CD4-positive, alpha-beta T cell treated with Interleukin-15 for 4 hours (primary cell): ENCODE measurements at regions not wholly inside any gene's neighbourhood (a gene's known extent, or its start where the extent isn't known, plus 50 kb on each side); places are given as distances from the start of the nearest gene placed in this dataset.
"Not testable (repeated sequence)": the region's sequence is repeated elsewhere in the genome, so short reads cannot be mapped to it uniquely, and the experiment has no call there.

ENCODE experiments used
- DNase-seq: peaks from one replicate; pipeline ENCODE4 v3.0.0-alpha.2; 2020; ENCODE audit warnings: low spot score

DNA sequence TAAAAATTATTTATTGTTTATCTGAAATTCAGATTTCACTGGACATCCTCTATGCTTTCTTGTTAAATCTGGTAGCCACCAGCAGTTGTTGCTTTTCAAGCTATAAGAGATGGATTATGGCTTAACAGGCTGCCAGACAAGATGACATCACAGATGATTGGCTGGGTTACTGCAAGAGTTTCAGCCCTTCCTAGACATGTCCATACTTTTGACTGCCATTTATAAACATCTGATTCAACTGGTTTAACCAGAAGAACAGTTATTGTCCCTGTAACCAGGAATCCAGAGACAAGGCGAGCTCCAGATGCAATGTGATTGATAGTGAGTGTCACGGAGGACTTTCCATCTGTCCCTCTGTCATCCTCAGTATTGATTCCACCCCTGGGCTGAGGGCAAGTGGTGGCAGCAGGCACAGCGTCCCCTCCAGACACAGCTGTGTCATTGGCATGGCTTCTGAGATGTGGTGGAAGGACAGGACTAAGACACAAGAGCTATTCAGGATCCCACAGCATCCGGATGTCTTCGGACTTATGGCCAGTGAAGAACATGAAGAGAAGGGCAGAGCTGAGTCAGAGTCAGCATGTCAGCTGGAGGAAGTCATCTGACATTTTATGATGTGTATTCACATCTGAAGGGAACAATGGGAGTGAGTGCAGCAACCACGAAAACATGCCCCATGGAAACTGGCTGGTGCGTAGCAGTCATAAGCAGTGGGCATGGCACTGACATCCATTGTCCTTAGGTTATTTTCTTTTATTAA is 284.5 kb upstream of the CDYL start:
- no peak for DNase-seq

DNA sequence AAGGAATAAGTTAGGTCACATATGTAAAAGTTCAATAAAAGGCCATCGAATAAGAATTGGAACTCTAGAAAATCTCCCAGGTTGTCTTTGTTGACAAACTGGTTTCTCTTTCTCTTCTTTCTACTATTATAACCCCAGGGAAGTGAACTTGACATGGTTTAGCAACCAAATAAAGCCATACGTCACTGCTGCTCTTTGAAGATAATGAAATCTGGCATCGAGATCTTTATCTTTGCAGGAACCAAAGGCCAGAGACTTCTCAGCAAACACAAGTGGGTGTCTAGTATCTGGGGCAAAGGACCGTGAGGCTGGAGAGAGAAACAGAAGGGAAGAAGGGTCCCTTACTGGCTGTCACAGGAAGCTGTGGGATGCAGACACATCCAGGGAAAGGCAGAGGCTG is 286.7 kb upstream of the CDYL start:
- DNase-seq = no peak

DNA sequence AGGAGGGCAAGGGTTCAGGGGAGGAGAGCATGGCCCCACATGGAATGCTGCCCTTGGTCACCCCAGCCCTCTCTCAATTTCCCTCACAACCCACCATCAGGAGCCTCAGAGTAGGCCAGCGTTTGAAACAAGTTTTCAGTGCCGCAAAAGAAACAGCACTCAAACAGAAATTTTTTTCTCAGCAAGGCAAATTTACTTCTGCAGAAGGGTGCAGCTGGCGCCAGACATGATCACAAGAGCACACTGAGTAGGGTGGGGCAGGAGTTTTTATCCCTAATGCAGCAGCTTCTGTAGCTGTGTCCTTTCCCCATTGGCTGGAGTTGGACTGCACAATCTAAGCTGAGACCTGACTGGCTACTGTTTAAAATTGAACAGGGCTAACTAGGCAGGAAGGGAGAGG is 287.8 kb upstream of the CDYL start:
- DNase-seq = no peak

DNA sequence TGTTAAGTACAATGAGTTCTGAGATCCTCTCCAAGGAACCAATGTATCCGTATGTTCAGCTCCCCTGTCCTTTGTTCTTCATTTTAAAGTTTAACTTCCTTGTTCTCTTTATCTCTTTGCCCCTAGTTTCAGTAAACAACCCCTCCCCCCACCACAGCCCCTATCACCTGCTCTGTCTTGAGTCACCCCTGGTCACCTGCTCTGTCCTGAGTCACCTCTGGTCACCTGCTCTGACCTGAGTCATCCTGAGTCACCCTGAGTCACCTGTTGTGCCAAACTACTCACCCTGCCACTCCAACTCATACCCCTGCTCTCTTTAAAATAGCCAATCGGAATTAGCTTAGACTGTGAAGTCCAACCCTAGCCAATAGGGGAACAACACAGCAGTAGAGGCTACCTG is 288.7 kb upstream of the CDYL start:
- DNase-seq = no peak

DNA sequence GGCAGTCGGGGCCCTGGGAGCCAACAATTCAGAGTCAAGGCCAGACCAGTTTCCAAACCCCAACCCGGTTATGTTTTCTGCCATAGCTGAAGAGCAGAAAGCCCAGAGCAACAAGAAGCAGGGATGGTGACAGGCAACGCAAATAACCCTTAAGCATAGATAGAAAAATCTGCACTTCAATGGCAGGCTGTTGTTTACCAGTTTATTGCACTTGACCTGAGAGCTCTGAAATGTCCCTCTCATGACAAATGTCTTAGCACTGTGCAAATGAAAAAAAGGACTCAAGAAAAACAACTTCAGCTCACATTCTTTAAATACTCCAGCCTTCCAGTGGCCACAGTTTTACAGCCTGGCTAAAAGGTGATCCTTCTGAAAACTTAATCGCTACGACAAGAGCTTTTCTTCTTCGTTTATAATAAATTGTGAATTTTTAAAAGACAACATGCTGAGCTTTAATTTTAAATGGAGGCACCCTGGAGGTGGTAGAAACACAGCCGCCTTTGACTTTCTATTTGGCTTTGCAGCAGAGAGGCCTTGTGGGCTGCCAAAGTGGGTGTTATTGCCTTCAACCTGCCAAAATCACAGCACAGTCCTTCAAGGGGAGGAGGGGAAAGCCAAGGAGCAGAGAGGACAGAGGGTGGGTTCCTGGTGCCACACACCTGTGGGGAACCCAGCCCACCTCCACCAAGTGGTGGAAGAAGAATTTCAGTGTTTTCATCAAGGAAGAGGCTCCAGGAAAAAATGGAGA is 289.5 kb upstream of the CDYL start:
- DNase-seq = no peak

DNA sequence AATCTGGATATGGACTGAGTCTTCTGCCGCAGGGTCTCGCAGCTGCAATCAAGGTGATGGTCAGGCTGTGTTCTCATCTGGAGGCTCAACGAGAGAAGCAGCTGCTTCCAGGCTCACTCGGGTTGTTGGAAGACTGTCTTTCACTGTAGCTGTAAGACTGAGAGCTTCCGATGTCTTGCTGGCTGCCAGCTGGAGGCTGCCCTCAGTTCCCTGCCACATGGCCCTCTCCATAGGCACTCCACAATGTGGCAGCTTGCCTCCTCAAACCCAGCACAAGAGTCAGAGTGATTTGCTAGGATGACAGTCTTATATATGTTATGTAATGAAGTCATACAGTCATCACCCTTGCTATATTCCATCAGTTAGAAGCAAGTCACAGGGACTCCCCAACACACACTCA is 290.5 kb upstream of the CDYL start:
- no peak for DNase-seq

DNA sequence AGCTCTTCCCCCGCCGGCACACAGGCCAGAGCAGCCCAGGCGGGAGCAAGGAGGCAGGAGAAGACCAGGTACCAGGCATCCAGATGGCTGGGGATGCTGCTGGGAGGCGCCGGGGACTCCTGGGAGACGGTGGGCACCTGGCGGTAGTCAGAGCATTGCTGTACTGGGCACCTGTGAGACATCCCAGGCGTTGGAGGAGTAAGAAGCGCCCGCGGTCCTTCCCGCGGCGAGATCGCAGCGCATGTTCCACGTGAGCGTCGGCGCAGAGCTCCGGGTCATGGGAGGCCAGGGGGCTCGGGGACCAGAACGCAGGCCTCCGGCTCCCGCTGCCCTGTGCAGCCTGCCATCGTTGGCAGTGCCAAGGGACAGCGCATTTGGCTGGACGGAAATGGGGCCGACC is 293.7 kb upstream of the CDYL start:
- no peak for DNase-seq

DNA sequence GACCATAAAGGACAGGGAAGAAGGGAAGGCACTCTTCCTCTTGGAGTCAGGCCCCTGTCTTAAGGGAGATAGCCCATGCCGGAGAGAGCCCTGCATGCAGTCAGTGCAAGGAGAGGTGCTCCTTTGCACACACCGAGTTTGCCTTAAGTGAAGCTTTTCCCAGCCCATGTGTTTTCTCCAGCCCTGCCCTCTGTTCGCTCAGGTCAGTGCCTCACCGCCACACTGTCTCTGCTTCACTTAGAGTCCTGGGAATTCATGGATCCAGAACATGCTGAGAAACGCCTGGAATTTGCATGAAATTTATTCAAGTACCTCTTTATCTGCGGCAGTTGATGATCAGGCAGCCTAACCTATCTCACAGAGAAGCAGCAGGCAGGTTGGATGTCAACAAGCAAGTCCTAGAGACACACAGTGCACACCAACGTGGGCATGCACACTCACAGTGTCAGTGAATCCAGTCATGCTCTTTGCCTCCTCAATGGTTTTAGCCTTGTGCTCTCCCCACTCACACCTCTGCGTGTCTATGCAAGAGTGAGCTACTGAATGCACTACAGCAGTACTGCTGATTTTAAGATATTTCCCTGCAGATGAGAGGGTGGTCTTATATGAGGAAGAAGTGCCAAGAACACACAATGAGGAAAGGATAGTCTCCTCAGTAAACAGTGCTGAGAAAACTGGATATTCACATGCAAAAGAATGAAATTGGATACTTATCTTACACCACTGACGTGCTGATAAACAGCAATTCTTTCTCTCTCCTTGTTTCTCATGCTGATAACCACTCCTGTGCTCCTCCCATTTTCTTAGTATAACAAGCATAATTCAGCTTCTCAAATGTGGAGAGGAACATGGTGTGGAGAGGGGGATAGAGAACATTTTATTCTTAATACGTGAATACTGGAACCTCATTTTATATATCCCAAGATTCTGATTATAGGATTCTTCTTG is 295.1 kb upstream of the CDYL start:
- no peak for DNase-seq

DNA sequence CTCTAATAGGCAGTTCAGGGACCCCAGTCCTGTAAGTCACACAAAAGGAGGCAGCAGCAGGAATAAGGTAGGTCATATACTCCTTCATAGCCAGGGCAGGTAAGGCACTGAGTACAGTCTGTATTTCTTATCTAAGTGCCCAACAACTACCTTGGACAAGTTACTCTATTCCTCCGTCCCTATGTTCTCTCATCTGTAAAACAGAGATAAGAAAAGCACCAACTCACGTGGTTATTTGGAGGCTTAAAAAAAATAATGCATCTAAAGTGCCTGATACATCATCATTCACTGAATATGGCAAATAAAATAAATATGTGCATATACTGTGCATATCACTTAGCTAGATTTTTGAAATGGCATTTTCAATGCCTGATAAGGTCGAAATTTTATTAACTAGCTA is 298.1 kb upstream of the CDYL start:
- DNase-seq = no peak

DNA sequence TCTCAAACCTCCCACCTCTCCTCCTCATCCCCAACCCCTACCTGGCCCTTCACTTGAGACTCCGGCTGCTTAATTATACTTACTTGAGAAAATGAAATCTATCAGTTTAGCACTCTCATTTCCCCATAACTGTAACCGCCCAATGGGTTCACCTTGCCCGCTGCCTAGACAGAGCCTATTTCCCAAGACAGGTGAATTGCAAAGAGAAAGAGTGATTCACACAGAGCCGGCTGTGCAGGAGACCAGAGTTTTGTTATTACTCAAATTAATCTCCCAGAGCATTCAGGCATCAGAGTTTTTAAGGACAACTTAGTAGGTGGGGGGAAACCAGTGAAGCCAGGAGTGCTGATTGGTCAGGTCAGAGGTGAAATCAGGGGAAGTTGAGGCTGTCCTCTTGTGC is 301.4 kb upstream of the CDYL start:
- DNase-seq = no peak

DNA sequence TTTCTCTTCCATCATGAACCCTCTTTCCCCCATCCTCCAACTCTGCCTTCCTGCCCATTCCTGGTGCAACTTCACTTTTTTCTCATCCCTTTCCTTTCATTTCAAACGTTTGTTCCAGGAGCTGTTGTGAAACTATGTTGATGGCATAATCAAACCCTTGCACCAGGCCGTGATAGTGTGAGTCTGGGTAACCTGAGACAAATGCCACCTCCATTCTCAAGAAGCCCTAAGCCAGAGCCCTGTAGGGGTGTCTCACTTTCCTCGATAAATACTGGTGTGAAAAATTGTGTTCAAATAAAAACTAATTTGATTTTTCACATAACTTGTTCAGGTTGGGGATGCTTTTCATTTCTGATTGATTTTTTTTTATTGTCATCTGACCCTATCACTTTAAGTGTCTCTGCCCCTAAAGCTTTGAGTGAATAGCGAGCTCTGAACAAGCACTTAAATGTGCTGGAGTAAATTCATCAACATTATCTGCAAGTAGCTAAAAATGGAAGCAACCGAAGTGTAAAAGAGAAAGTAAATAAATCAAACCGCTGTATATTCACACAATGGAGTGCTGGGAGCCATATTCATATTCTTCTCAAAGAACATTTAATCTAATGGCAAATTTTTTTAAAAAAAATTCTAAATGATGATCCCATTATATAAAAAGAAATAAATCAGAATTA is 303.1 kb upstream of the CDYL start:
- no peak for DNase-seq

DNA sequence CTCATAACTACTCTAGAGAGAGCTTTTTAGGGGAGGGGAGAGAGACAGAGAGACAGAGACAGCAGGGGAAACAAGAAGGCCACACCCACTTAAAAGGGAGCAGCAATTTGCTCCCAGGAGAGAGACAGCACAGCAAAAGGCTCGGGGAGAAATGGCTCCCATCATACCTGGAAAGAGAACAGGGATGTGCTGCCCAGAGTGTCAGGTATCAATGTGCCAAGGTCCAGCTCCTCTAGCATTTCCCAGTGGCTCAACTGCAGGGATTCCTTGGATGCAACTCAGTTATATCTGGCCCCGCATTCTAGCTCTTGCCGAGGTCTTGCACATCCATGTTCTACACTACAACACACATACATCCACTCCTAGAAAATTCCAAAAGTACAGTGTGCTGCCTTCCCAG is 304.0 kb upstream of the CDYL start:
- DNase-seq = no peak

DNA sequence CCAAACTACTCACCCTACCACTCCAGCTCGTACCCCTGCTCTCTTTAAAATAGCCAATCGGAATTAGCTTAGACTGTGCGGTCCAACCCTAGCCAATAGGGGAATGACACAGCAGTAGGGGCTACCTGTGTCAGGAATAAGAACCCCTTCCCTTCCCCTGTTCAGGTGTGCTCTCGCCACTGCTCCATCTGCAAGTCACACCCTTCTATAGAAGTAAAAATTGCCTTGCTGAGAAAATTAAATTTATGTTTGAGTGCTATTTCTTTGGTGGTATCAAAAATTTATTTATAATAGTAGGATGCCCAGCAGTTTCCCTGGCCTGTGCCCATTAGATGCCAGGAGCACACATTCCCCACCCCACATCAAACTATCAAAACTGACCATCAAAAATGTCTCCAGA is 304.7 kb upstream of the CDYL start:
- DNase-seq = not testable (repeated sequence)

DNA sequence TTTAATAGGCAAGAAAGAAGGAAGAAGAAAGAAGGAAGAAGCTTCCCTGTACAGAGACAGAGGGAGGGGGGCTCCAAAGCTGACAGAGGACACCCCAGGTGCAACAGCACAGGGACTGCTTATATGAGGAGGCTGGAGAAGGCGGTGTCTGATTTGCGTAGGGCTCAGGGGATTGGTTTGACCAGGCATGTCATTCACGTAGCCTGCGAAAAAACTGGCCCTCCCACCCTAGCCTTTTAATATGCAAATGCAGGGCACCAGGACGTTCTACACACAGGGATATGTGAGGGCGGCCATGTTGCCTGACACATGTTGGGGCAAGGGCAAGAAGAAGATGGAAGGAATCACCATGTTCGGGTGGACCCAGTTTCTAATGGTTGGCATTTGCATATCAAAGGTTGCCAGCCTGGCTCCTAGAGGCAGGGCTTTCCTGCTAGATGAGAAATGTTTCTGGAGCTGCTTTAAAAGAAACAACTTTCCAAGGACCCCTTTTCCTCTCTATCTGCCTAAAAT is 305.4 kb upstream of the CDYL start:
- DNase-seq = no peak

DNA sequence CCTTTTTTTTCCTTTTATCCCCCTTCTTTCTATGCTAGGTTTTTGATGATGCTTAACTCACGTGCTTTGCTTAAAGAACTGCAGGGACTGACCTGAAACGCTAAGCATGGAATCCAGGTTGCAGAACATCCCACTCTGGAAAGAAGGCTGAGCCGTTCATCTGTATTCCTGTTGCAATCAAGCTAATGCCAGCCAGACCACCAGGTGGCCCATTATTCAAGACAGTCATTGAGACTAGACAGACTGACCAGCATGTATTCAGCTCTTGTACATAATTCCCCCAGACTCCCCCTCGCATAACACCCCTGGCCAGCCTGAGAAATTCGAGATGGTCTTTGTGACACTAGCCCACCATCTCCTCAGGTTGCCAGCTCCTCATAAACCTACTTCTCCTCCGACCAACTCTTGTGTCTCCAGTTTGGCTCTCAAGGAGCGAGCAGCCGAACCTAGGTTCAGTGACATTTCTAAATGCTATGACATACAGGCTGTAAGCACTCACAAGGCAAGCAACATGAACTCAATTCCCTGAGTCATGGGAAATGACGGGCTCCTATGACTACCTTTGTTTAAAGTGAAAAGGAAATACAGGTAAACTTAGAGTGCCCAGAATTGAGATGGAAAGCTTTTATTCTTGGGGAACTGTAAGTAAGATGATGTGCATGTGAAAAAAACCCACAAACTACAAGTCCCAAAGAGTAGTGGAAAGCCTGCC is 309.3 kb upstream of the CDYL start:
- DNase-seq = no peak

DNA sequence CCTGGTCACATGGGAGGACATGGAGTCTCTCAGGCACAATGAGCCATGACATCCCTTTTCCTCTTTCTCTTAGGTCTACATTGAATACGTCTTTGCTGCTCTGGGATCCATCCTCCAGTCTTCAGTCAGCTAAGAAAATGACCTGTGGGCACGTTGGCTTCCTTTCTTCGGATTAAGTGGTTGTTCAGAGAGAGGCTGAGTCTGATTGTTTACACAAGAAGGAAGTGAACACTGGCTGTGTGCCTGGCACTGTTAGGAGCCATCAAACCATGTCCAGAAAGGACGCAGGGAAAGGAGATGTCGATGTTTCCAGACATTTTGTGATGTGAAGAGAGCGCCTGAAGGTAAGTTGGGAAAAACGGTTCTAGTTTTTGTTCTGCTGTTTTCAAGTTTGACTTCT is 309.9 kb upstream of the CDYL start:
- DNase-seq = no peak

DNA sequence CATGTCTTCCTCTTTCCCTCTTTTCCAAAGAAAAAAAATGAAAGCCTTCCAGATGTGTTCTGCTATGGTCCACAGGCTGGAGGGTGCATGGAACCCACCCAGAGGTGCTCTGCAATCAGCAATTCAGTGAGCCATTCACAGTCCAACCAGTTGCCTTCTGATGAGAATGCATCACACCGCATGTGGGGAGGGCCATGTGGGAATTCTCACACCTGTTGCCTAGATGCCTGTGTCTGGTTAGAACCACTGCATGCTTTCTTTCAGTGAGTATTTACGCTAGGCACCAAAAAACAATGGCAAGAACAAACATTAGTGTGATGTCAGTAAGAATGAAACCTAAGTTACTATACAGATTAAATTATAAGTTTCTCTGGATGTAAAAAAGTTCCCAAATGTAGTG is 311.6 kb upstream of the CDYL start:
- DNase-seq = no peak

DNA sequence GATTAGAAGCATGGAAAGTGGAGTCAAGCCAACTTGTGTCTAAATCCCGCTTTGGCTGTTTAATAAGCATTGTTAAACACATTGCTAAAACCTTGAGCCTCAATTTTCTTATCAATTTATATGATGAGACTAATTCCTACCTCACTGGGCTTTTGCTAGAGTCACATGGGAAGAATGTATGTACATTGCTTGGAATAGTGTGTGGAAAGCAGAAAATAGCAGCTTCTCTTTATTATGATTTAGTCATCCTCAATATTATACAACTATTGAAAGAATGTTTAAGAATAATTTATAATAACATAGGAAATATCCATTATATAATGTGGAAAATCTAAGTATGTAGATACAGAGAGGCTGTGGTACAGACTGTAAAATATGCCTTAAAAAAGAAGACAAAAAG is 313.0 kb upstream of the CDYL start:
- no peak for DNase-seq

DNA sequence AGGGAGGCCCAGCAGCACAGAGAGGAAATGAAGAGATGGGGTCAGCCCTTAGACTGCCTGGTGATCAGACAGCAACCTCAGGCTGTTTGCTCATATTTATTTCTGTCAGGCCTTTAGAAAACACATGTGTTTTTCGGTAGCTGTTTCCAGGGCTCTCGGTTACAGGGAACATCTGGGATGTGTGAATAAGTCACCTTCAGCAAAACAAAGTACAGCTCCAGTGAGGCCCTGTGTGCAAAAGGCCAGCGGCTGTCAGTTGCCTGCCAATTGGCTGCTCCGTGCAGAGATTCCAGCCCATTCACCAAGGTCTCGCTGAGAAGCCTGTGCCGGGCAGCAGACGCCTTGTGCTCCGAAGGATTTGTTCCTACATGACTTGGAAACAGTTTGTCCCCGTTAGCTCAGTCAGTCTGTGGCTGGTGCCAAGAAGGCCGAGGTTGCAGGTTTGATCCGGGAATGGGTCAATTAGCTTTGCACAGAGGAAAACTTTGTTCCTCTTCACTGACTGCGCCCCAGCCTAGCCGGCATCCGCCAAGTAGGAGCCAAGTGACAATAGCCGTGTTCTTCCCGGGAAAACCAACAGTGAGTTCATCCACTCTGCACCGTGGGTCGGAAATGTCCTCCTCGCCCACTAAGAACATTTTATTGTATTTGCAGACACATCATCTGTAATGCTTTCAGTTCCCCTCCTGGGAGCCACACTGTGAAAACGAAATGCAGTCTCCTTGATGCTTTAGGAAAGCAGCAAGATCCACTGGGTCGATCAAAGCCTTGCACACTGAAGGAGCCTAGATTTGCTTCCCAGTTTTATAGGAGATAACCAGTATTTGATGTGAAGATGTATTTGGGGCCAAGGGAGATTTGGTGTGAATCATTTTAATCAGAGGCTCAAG is 315.4 kb upstream of the CDYL start:
- DNase-seq = no peak

DNA sequence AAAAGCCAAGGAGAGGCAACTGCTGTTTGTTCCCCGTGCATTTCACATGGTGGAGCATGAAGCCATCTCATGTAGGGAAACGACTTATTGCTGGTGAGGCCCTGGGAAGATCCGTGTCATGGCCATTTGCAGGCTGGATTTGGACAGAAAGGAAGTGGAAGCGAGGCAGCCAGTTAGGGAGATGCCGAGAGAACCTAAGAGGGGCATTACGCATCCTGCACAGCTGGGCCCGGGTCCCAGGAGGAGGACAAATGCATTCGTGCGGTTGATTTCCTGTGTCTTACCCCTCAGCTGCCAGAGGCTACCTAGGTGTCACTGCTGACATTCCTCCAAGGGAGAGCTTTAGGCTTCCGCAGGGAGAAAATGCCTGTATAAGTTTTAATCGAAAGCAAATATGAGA is 316.2 kb upstream of the CDYL start:
- no peak for DNase-seq
